Loucy (cell line): ENCODE measurements at regions not wholly inside any gene's neighbourhood (a gene's known extent, or its start where the extent isn't known, plus 50 kb on each side); places are given as distances from the start of the nearest gene placed in this dataset.
"Not testable (repeated sequence)": the region's sequence is repeated elsewhere in the genome, so short reads cannot be mapped to it uniquely, and the experiment has no call there.

ENCODE experiments used
- H2AFZ ChIP-seq: fragments of 200-600 bp; sonication (generic); 2 replicates; pipeline ENCODE4 v1.6.0; 2016; ENCODE audit warnings: antibody characterized with exemption, mild to moderate bottlenecking, low read length, moderate library complexity
- H3F3A ChIP-seq: fragments of 200-600 bp; 2 replicates; pipeline ENCODE4 v1.6.0; 2016; ENCODE audit warnings: antibody characterized with exemption, low read depth, mild to moderate bottlenecking
- H3K27me3 ChIP-seq: fragments of 200-600 bp; sonication (generic); 2 replicates; pipeline ENCODE4 v1.6.1; 2014; ENCODE audit warnings: low read length, mild to moderate bottlenecking; ENCODE audit not compliant: insufficient read depth, poor library complexity, severe bottlenecking
- H3K36me3 ChIP-seq: fragments of 200-600 bp; sonication (generic); 2 replicates; pipeline ENCODE4 v1.6.1; 2016; ENCODE audit warnings: low read length; ENCODE audit not compliant: insufficient read depth
- H3K4me1 ChIP-seq: fragments of 200-600 bp; sonication (generic); 2 replicates; pipeline ENCODE4 v1.5.1; 2014; ENCODE audit warnings: low read length, mild to moderate bottlenecking; ENCODE audit not compliant: insufficient read depth, poor library complexity, severe bottlenecking
- H3K4me2 ChIP-seq: fragments of 200-600 bp; sonication (generic); 2 replicates; pipeline ENCODE4 v1.6.0; 2014; ENCODE audit warnings: antibody characterized with exemption, low read length, low read depth, mild to moderate bottlenecking; ENCODE audit not compliant: poor library complexity, severe bottlenecking
- H3K4me3 ChIP-seq: fragments of 200-600 bp; sonication (generic); 2 replicates; pipeline ENCODE4 v1.5.1; 2014; ENCODE audit warnings: low read length, mild to moderate bottlenecking, mixed read lengths; ENCODE audit not compliant: poor library complexity, severe bottlenecking
- H3K79me2 ChIP-seq: fragments of 200-600 bp; sonication (generic); 2 replicates; pipeline ENCODE4 v1.6.1; 2014; ENCODE audit warnings: low read length; ENCODE audit not compliant: insufficient read depth
- H3K9ac ChIP-seq: fragments of 200-600 bp; sonication (generic); 2 replicates; pipeline ENCODE4 v1.6.0; 2014; ENCODE audit warnings: mild to moderate bottlenecking, low read depth, low read length, moderate library complexity; ENCODE audit not compliant: poor library complexity, severe bottlenecking
- H3K9me2 ChIP-seq: fragments of 200-600 bp; sonication (generic); replicated peaks from 2 replicates; pipeline ENCODE4 v1.6.1; 2016; ENCODE audit warnings: low read depth, low read length, mixed read lengths
- H3K9me3 ChIP-seq: fragments of 200-600 bp; sonication (generic); 2 replicates; pipeline ENCODE4 v1.6.1; 2014; ENCODE audit warnings: mild to moderate bottlenecking, antibody characterized with exemption, low read length, low read depth; ENCODE audit not compliant: insufficient read depth
- H4K20me1 ChIP-seq: fragments of 200-600 bp; sonication (generic); 2 replicates; pipeline ENCODE4 v1.6.0; 2014; ENCODE audit warnings: antibody characterized with exemption, low read length, mild to moderate bottlenecking; ENCODE audit not compliant: insufficient read depth, poor library complexity, severe bottlenecking
- CTCF ChIP-seq: fragments of 200-600 bp; sonication (generic); conservative IDR thresholded peaks from 2 replicates; pipeline ENCODE4 v1.5.1; 2014; ENCODE audit warnings: mild to moderate bottlenecking, antibody characterized with exemption, low read length
- EZH2phosphoT487 ChIP-seq: fragments of 200-600 bp; IDR thresholded peaks from 2 replicates; pipeline ENCODE4 v1.6.1; 2018; ENCODE audit warnings: antibody characterized with exemption, mild to moderate bottlenecking, moderate library complexity, borderline replicate concordance

- H4K20me1 ChIP-seq, result no peaks in the 10 kb centered on the region
- no peaks in the 10 kb centered on the region for H3K27me3 ChIP-seq
- H3K9me3 ChIP-seq, result no peaks in the 10 kb centered on the region
- H3K9me2 ChIP-seq, result no peaks in the 10 kb centered on the region
- H2AFZ ChIP-seq, result no peak overlapping the region
- TF ChIP-seq CTCF (no peak), EZH2phosphoT487 (no peak)
- no peaks in the 10 kb centered on the region for H3K36me3 ChIP-seq
- H3K79me2 ChIP-seq, result no peaks in the 10 kb centered on the region
- no peak overlapping the region for H3K4me3 ChIP-seq
- H3K4me2 ChIP-seq, result no peak overlapping the region
- no peaks in the 10 kb centered on the region for H3F3A ChIP-seq
- H3K9ac ChIP-seq, result no peak overlapping the region
- no peaks in the 10 kb centered on the region for H3K4me1 ChIP-seq
Measured at GRCh38 chr6:141199074-141199473, 933.7 kb upstream of the GJE1 start.

GRCh38 chr6:141195251-141195832, 937.4 kb upstream of the GJE1 start:
- Histone ChIP-seq H4K20me1 (no peaks in the 10 kb centered on the region), H3K79me2 (no peaks in the 10 kb centered on the region), H3K4me3 (no peak overlapping the region), H3K9ac (no peak overlapping the region), H3K9me3 (no peaks in the 10 kb centered on the region), H3K4me2 (no peak overlapping the region), H3K27me3 (no peaks in the 10 kb centered on the region), H2AFZ (no peak overlapping the region), H3K9me2 (no peaks in the 10 kb centered on the region), H3F3A (no peaks in the 10 kb centered on the region), H3K36me3 (no peaks in the 10 kb centered on the region), H3K4me1 (no peaks in the 10 kb centered on the region)
- TF ChIP-seq EZH2phosphoT487, result no peak

- Histone ChIP-seq H3K4me2 (no peak overlapping the region), H3K79me2 (no peaks in the 10 kb centered on the region), H3K36me3 (no peaks in the 10 kb centered on the region), H3K9me2 (no peaks in the 10 kb centered on the region), H3K27me3 (no peaks in the 10 kb centered on the region), H4K20me1 (no peaks in the 10 kb centered on the region), H3K4me1 (no peaks in the 10 kb centered on the region), H3K4me3 (no peak overlapping the region), H3K9ac (no peak overlapping the region), H2AFZ (no peak overlapping the region), H3K9me3 (no peaks in the 10 kb centered on the region), H3F3A (no peaks in the 10 kb centered on the region)
- no peak for TF ChIP-seq EZH2phosphoT487
- no peak for TF ChIP-seq CTCF
Measured at GRCh38 chr6:141183368-141183767, 949.4 kb upstream of the GJE1 start.

GRCh38 chr6:141175458-141175857, 957.3 kb upstream of the GJE1 start:
- H3K9me3 ChIP-seq, H3K9me2 ChIP-seq, H3K4me2 ChIP-seq, H2AFZ ChIP-seq, H3K36me3 ChIP-seq, H3K4me1 ChIP-seq, H3F3A ChIP-seq, H3K27me3 ChIP-seq, H3K79me2 ChIP-seq, H3K9ac ChIP-seq, H3K4me3 ChIP-seq, H4K20me1 ChIP-seq: not testable (repeated sequence)
